Esophagus mucosa (tissue), 1 donor: ENCODE measurements at regions not wholly inside any gene's neighbourhood (a gene's known extent, or its start where the extent isn't known, plus 50 kb on each side); places are given as distances from the start of the nearest gene placed in this dataset.
"Not testable (repeated sequence)": the region's sequence is repeated elsewhere in the genome, so short reads cannot be mapped to it uniquely, and the experiment has no call there.

Experiments used
- ATAC-seq: fragments of 200-7000 bp; cut with Tn5 transposase; one replicate; pipeline ENCODE4 v1.9.1; 2020
- donor health status: DM: yes; HTN: yes; CAD: no.

DNA sequence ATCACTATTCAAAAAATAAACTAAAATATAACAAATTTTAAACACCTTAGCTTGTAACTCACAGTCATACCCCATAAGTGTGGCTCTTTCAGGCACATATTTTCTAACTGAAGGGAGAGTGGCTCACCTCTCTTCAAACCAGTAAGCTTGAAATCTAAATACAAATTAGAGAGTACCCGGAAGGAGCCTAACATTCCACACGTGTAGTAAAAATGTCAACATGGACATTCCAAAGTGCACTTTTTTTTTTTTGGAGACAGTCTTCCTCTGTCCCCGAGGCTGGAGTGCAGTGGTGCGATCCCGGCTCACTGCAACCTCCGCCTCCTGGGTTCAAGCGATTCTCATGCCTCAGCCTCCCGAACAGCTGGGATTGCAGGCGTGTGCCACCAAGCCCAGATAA lies 275.6 kb upstream of the ADGRL2 start:
- no peak for ATAC-seq

DNA sequence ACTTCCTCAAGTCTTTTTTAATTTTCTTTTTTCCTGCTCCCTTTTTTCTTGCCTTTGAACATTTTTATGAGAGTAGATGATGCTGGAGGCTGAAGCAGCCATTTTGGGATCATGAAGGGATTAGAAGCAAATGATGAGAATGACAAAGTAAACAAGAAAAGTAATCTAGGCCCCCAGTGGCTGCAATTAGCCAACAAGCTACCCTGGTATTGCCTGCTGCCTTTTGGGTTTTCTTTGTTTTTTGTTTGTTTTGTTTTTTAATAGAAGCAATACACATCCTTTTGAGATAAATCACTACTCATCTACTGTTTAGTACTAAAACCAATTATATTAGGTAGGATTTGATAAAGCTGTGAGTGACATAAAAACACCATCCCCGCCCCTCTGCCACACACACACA lies 280.7 kb upstream of the ADGRL2 start:
- ATAC-seq: no peak

DNA sequence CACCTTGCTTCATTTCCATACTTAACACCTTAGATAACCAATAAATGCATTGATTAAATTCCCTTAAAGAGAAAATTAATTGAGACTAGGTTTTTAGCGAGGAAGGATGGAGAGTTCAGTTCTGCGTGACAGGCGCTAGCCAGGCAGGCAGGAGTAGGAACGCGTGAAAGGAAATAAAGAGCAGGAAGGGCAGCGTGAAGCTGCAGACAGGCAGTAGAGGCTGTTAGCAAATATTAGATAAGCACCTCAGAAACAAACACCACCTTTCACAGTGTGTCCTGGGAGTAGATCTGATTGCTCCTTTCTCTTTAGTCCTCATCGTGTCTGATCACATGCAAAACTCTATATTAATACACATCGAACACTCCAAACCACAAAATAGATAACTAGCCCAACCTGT lies 282.7 kb upstream of the ADGRL2 start:
- ATAC-seq: no peak

DNA sequence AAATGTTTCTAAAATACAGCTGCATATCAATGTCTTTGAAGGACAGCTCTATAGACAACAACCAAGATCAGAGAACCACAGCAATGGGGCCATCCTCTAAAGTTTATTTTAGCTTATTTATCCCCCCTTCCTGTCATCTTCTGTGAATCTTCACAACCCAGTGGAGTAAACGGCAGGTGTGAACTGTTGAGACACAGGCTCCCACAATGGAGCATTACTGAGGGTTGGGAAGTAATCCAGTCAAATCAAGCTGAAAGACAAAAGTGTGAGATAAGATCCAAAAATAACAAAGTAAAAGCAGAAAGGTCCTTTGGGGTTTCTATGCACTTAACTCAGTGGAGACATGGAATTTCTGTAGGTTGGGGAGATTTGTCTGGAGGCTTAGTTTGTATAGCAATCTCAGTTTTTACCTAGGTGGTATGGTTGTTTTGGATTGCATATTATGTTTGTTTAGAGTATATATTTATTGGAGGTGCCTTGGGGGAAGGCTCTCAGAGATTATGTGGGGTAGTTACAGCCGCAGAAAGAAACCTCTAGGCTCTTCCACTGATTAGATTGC lies 286.9 kb upstream of the ADGRL2 start:
- ATAC-seq: no peak

DNA sequence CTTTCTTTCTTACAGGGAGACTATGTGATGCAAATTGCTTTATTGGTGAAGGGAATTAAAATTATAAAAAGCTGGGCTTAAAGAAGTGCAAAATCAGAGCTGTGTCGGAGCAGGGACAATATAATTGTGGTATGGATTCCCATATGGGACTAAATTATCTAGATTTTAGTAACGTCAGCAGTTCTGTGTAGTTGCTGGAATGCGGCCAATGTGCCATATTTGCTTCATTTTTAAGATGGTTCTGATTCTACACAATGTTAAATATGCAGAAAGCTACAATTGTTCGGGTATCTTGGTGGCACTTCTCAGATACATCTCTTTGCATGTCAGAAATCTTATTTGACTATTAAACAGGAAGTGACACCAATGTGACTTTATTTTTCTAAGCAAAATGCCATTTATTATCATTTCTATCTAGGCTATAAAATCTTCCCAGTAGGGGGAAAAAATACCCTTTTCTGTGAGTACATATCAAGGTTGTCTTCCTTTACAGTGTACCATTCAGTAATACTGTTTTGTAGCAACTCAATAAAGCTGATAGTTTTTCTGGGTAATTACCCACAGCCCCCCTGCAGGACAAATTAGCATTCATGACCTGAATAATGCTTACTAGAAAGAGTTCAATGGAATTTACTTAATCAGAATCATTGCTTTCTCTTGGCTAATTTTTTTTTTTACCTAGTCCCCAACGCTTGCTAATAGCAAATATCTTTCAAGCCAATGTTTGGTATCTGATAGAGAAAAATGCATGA lies 288.3 kb upstream of the ADGRL2 start:
- no peak for ATAC-seq

DNA sequence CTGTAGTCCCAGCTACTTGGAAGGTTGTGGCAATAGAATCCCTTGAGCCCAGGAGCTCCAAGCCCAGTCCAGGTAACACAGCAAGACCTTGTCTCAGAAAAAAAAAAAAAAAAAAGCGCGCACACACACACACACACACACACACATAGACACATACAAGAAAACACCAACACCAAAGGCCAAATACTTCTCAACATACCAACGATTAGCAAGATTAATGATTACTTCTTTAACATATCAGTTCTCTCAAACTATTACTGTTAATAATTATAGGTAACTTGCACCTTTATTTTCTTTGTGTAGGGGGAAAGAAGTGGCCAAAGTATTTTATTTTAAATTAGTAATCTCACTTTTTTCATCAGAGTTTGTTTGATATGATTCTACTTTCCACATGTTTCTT lies 289.5 kb upstream of the ADGRL2 start:
- ATAC-seq: no peak

DNA sequence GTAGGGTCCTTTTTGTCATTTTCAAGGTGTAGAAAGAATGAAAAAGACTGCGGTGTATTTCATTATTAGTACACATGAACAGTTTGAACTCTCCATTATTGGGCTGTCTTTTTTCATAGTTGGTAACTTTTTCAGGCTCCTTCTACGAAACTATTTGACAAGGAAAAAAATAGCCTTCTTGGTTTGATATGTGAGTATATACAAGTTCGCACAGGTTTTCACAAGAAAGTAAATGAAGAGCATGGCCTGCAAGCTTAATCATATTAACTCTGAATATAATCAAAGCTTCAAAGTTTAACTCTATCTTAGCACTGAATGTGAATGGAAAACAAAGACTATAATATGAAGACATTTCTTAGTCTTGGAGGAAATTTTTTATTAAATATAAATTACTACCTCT lies 290.0 kb upstream of the ADGRL2 start:
- ATAC-seq: no peak

DNA sequence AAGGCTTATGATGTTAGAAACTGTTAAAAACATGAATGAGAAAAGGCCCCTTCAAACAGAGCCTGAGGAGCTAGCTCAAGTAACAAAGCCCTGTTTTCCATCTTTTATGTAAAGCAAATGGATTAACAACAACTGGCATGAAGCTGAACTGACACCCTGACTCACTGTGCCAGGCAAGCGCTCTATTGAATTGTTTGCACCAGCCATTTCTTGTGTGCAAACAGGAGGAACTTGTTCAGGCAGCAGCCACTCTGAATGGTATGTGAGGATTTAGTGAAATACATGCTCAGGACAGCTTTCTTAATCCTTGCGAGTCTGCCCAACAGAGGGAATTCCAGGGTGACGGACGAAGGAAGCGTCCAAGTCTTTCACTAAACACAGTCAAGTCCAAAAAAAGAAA lies 291.1 kb upstream of the ADGRL2 start:
- ATAC-seq: peak; percentile 98

DNA sequence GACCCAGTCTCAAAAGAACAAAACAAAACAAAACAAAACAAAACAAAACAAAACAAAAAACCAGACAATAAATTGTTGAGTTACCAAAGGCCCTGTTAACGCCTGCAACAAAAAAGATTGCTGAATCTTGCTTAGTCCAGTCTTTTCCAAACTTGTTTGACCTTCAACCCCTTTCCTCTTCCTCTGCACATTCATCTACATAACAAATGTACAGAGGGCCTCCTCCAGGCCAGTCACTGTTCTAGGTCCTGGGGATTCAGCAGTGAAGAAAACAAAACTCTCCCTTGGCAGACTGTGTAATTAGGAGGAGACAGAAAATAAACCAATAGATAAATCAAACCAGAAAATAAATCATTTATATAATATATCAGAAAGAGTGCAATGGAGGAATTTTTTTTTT lies 294.0 kb upstream of the ADGRL2 start:
- no peak for ATAC-seq

DNA sequence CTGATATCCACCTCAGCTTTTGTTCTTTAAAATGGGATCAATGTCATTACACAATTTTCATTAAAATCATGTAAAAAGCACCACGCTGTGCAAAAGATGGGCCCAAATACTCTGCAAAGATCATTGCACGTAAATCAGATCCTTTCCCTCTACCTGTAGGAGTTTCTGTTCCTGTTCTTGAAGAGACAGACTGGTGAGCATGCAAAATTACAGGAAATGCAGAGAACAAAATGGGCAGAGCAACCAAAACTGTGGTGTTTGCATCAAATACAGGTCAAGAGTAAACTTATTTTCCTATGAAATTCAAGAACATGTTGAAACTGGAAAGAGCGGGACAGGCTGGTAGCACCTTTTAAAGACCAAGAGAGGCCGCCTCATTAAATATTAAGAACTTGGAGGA lies 294.9 kb upstream of the ADGRL2 start:
- ATAC-seq: no peak

DNA sequence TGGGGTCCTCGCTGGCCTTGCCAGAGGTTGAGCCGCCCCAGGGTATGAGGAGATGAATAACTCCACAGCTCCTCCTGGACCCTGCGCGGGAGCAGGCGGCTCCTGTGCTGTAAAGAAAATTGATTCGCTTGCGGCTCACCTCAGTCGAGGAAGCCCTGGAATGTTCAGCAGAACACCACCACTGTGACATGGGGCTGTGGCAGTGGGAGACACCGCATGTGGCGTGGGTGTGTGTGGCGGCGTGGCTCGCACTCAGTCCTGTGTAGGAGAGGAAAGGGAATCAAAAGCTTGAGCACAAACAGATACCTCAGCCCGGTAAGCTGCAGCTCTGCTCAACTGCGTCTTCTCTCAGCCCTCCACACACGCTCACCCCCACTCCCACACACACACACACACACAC lies 295.9 kb upstream of the ADGRL2 start:
- ATAC-seq: not testable (repeated sequence)

DNA sequence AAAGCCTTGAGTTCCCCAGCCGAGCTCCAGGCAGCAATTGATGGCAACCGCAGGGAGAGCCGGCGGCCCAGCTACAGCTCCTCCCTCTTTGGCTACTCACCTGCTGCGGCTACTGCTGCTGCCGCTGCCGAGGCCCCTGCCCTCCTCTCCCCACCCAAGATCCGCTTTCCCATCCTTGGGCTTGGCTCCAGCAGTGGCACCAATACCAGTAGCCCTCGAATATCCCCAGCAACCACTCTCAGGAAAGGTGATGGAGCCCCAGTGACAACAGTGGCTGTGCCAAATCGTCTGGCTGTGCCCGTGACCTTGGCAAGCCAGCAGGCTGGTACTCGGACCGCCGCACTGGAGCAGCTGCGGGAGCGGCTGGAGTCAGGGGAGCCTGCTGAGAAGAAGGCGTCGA lies 298.0 kb upstream of the ADGRL2 start:
- not testable (repeated sequence) for ATAC-seq

DNA sequence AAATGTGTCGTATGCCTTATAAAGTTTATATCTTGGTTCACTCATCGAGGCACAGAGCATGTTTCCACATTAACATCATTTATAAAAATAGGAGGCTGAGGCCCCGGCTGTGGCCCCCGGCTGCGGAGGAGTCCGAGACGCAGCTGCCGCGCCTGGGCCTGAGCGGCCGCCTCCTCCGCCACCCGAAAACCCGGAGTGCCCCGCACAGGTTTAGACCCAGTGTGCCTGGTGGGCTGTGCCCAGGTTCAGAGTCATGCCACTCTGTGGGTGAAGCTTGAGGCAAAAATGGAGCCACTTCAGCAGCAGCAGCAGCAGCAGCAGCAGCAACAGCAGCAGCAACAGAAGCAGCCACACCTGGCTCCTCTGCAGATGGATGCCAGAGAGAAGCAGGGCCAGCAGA lies 299.2 kb upstream of the ADGRL2 start:
- not testable (repeated sequence) for ATAC-seq

DNA sequence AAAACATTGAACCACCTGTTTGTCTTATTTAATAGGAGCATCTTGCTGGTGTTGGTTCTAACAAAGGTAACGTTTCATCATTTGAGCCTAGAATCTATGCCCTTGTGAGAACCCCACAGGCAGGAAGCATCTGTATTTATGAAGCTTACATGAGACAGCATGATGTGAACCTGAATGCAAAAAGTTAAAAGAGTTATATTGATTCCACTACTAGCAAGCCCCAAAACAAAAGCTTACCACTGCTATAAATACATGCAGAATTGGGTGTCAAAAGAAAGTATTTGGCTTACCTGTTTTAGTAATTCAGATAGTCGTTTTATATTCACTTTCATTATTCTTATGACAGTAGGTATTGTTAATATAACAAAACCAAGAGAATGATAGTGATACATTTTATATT lies 301.2 kb upstream of the ADGRL2 start:
- no peak for ATAC-seq

DNA sequence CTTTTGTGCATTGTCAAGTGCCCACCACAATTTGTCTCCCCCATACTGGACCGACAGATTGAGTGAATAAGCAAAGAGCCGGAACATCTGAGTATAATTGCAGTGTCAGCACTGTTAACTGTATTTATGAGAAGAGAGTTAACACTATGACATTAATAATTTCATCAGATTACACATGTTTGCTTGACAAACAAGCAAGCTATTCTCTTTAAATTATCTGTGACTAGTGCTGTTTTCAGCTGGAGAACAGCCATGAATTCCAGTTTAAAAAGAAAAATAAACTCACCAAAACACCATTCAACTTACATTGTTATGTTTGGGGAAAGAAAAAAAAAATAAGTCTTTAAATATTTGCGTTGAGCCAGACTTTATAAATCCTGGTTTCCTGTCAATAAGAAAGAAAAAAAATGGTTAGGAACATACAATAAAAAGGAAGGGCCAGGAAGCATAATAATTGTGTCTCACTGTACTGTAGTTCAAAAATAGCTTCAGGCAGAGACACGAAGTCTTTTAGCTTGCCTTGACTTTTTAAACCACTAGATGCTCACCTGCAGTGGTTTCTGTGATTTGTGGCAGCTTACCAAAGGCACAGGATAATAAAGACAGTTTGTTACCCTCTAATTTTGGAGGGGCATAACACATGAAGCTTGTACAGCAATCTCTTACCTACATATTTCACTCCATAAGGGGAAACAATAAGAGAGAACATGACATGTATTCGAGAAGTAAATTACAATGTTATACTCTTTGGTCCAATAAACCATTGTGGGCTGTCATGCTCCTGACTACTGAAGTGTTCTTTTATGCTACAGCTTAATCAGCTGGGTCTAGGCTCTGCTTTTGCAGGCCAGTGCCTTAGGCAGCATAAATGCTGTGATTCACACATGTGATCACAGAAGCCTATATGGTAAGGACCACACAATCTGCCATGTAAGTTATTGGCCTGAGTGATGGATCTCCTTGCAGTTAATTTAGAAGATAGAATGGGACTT lies 302.0 kb upstream of the ADGRL2 start:
- peak; percentile 31 for ATAC-seq

DNA sequence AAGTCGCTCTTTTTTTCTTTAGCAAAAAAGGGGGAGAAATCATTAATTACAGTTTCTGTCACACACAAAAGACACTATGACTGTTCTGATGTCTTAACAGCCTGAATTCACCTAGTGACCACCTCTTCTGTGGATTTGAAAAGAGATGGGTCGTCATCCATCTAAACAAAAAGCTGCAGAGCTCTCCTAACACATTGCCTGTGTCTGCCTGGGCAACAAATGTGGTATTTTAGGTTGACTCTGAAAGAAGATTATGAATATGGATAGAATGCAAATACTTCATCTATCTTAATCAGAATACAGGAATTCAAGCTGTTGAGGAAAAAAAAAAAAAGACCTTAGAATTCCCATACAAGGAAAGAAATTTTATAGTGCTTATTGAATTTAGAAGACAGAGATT lies 304.4 kb upstream of the ADGRL2 start:
- ATAC-seq: no peak

DNA sequence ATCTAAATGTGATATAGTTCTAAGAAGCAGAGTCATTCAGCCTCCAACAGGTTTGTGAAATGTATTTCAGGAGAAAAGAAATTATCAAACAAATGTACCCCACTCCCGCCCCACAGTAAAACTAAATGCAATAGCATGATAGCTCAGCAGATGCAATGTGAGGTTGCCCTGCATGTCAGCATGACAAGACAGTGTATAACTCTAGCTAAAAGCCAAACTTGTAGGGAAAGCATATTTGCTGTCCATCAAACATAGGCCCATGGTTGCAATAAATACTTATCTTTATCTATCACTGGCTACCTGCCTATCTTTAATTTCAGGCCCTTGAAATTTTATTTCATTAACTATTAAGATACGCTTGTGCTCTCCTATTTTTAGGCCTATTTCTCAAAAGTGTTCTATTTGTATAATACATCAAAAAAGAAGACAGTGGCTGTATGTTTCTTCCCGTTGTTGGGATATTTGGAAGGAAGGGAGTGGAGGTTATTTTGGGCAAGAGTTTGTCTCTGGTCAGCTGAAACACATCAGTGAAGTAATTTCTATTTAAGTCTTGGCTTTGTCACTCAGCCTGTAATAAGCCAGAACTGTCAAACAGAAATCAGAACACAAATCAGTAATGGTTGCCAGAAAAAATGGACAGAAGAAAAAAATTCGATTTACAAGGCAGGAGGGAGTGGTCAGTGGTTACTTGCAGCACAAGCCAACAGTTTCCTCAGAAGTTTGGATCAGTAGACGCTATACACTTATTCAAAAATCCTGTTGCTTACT lies 307.4 kb upstream of the ADGRL2 start:
- ATAC-seq: no peak

DNA sequence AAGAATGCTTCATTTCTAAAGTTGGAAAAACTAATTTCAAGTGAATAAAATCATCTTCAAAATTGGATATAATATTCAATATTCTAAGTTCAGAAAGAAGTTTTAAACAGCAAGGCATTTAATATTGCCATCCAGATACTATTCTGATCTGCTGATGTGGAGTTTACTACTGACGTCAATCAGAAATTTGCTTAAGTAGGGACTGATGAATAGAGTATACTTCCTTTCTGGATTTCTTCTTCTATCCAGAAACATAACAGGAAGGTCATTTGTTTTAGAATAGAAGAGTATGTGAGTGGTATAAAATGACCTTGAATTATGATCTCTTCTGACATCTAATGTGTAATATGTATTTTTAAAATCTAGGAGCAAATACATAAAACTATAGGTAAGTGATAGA lies 308.1 kb upstream of the ADGRL2 start:
- ATAC-seq: no peak

DNA sequence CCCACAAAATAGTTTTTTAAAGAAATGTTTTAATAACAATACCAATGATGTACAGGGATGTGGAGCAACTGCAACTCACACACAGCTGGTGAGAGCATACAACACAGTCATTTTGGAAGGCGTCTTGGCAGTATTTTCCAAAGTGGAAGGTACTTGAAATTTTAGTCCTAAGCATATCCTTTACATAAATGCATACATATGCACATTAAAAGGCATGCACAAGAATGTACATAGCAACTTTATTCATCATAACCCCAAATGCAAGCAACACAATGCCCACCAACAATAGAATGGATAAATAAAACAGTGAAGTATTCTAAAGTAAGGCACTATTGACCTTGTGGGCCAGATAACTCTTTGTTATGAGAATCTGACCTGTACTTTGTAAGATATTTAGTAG lies 310.1 kb upstream of the ADGRL2 start:
- ATAC-seq: no peak

DNA sequence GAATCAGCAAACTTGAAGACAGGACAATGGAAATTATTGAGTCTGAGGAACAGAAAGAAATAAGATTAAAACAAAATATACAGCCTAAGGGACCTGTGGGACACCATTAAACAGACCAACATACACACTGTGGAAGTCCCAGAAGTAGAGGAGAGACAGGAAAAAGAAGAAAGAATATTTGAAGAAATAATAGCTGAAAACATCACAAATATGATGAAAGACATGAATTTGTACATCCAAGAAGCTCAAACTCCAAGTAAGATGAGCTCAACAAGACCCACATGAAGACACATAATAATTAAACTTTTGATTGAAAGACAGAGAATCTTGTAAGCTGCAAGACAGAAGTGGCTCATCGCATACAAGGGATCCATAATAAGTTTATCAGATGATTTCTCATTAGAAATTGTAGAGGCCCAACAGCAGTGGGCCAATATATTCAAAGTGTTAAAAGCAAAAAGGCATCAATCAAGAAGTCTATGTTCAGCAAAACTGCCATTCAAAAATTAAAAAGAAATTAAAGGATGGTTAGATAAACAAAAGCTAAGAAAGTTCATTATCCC lies 311.3 kb upstream of the ADGRL2 start:
- ATAC-seq: no peak

DNA sequence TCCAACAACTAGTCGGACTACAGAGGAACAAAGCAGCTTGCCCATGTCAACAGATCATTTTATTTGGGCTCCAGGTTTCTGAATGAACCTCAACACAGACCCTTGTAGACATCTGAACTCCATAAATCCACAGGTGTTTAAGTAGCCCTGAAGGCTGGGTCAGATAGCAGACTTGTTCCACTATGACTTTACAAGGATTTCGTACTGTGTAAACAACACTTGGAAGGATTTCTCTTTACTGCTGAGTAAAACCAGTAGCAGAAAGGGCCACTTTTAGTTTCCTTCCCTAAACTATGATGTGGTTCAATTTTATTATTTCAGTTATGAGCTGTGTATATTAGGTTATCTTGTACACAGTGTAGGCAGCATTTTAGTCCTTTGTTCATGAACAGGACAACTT lies 316.4 kb upstream of the ADGRL2 start:
- ATAC-seq: no peak

DNA sequence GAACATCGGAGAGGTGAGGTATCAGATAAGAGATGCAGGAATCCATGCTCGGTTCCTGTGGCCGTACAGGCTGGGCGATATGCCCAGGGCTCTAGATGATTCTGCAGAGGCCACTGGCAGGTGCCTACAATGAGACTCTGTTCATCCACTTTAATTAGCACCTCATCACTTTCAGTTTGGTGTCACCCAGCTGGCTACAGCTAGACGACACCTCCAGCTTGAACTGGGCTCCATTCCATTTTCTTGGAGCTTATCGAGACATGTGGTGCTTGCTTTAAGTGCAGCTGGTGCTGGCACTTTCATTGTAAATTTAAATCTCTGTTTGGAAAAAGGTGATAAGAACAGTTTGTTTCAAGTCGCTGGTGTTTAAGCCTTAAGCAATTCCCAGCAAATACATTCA lies 322.5 kb upstream of the ADGRL2 start:
- no peak for ATAC-seq

DNA sequence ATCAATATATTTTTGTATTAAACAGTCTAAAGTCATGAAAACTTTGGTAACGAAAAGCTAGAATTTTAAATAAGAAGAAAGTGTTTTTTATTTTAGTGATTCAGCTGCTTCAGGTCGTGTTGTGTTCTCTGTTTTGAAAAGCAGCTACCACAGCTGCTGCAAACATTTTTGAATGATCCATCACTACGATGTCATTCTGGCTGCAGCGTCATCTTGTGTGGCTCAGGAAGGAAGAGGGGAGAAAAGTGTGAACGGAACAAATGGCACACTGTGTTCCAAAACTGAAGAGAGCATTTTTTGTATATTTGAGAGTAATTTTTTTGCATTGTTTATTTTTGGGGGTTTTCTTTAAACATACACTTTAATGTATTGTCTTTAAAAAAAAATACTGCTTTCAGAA lies 323.0 kb upstream of the ADGRL2 start:
- ATAC-seq: no peak
